Astrocyte (in vitro differentiated cells and primary cell): ENCODE measurements at regions not wholly inside any gene's neighbourhood (a gene's known extent, or its start where the extent isn't known, plus 50 kb on each side); places are given as distances from the start of the nearest gene placed in this dataset.

Source experiments
- DNase-seq: peaks from one replicate; pipeline ENCODE4 v3.0.0-alpha.2; 2010; ENCODE audit warnings: low read depth
- FAIRE-seq: peaks from 2 replicates; lab custom pipeline; 2011; peaks lifted over from hg19 to GRCh38; lab: Jason Lieb, UNC
- H2AFZ ChIP-seq: 2 replicates; pipeline ENCODE4 v1.6.0; 2012; ENCODE audit warnings: low read depth, low read length, inconsistent platforms
- H3K27ac ChIP-seq: 2 replicates; pipeline ENCODE4 v1.5.1; 2011; ENCODE audit warnings: low read depth, low read length, inconsistent platforms
- H3K27me3 ChIP-seq: 2 replicates; pipeline ENCODE4 v1.6.0; 2011; ENCODE audit warnings: low read length, inconsistent platforms; ENCODE audit not compliant: insufficient read depth
- H3K36me3 ChIP-seq: 2 replicates; pipeline ENCODE4 v1.5.1; 2011; ENCODE audit warnings: low read length, inconsistent platforms; ENCODE audit not compliant: insufficient read depth
- H3K4me1 ChIP-seq: 2 replicates; pipeline ENCODE4 v1.5.1; 2011; ENCODE audit warnings: low read length, inconsistent platforms; ENCODE audit not compliant: insufficient read depth
- H3K4me2 ChIP-seq: 2 replicates; pipeline ENCODE4 v1.6.0; 2012; ENCODE audit warnings: low read length, inconsistent platforms
- H3K4me3 ChIP-seq: 2 replicates; pipeline ENCODE4 v1.5.1; 2011; ENCODE audit warnings: low read depth, mild to moderate bottlenecking, low read length, inconsistent platforms; ENCODE audit not compliant: insufficient read depth
- H3K79me2 ChIP-seq: 2 replicates; pipeline ENCODE4 v1.6.0; 2012; ENCODE audit warnings: mild to moderate bottlenecking, low read length, inconsistent platforms; ENCODE audit not compliant: insufficient read depth
- H3K9ac ChIP-seq: 2 replicates; pipeline ENCODE4 v1.6.0; 2012; ENCODE audit warnings: mild to moderate bottlenecking, low read length, inconsistent platforms
- H3K9me3 ChIP-seq: 2 replicates; pipeline ENCODE4 v1.5.1; 2012; ENCODE audit warnings: low read depth, mild to moderate bottlenecking, low read length, inconsistent platforms; ENCODE audit not compliant: insufficient read depth
- H4K20me1 ChIP-seq: 2 replicates; pipeline ENCODE4 v1.6.0; 2012; ENCODE audit warnings: low read length, inconsistent platforms; ENCODE audit not compliant: insufficient read depth
- H3K27ac Mint-ChIP-seq: one replicate; pipeline ENCODE4 v1.8.0; 2021; ENCODE audit warnings: mild to moderate bottlenecking, mixed read lengths; ENCODE audit not compliant: unreplicated experiment
- H3K27me3 Mint-ChIP-seq: one replicate; pipeline ENCODE4 v1.8.0; 2021; ENCODE audit warnings: low read depth, mixed read lengths; ENCODE audit not compliant: unreplicated experiment
- H3K36me3 Mint-ChIP-seq: one replicate; pipeline ENCODE4 v1.8.0; 2021; ENCODE audit warnings: low read depth, mixed read lengths; ENCODE audit not compliant: unreplicated experiment
- H3K4me1 Mint-ChIP-seq: one replicate; pipeline ENCODE4 v1.8.0; 2021; ENCODE audit warnings: low read depth, mixed read lengths; ENCODE audit not compliant: unreplicated experiment
- H3K4me3 Mint-ChIP-seq: one replicate; pipeline ENCODE4 v1.8.0; 2021; ENCODE audit warnings: mild to moderate bottlenecking, moderate library complexity, mixed read lengths; ENCODE audit not compliant: unreplicated experiment
- H3K9me3 Mint-ChIP-seq: one replicate; pipeline ENCODE4 v1.8.0; 2021; ENCODE audit warnings: mild to moderate bottlenecking, mixed read lengths; ENCODE audit not compliant: unreplicated experiment
- EZH2 ChIP-seq: IDR thresholded peaks from 2 replicates; pipeline ENCODE4 v1.6.1; 2012; ENCODE audit warnings: mild to moderate bottlenecking, low read length, inconsistent platforms; ENCODE audit not compliant: insufficient read depth
- TF ChIP-seq, protein P1 (sequence below): IDR thresholded peaks from 2 replicates; pipeline ENCODE4 v1.5.1; 2011; ENCODE audit warnings: low read depth, mild to moderate bottlenecking, inconsistent platforms, low read length, moderate library complexity; ENCODE audit not compliant: insufficient read depth

DNA sequence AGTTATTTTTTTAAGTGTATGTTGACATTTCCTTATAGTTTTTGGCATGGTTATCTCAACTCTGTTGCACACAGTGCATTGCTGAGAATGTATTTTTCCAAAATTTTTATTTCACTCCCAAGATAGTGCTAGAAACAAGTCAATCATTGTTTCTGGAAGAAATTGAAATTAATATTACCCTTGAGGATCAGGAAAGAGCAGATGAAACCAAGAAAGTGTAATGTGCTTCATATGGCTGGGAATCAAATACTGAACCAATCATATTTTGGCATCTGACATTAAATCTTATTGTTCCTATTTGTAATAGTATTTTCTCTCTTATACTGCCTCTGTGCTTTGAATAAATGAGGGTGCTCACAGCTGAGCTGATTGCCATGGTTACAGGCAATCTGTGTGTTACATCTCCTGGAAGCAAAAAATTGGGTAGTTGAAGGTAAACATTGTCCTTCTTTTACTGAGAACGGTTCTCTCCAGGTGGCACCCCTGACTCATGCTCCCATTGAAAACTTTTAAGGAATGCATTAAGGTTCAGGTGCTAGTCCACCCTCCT, 358.2 kb upstream of the NR3C2 start:
- TF ChIP-seq EZH2: no peak
- TF ChIP-seq, protein P1, sequence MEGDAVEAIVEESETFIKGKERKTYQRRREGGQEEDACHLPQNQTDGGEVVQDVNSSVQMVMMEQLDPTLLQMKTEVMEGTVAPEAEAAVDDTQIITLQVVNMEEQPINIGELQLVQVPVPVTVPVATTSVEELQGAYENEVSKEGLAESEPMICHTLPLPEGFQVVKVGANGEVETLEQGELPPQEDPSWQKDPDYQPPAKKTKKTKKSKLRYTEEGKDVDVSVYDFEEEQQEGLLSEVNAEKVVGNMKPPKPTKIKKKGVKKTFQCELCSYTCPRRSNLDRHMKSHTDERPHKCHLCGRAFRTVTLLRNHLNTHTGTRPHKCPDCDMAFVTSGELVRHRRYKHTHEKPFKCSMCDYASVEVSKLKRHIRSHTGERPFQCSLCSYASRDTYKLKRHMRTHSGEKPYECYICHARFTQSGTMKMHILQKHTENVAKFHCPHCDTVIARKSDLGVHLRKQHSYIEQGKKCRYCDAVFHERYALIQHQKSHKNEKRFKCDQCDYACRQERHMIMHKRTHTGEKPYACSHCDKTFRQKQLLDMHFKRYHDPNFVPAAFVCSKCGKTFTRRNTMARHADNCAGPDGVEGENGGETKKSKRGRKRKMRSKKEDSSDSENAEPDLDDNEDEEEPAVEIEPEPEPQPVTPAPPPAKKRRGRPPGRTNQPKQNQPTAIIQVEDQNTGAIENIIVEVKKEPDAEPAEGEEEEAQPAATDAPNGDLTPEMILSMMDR: no peak
- H3K9me3 ChIP-seq: no peaks in the 10 kb centered on the region
- H3K4me2 ChIP-seq: no peak overlapping the region
- peaks cover 10% of the 10 kb centered on the region for H3K4me1 Mint-ChIP-seq
- FAIRE-seq: no peak
- H3K79me2 ChIP-seq: no peaks in the 10 kb centered on the region
- H3K4me3 Mint-ChIP-seq: no peak overlapping the region
- H3K27ac Mint-ChIP-seq: no peak overlapping the region
- H3K4me3 ChIP-seq: no peak overlapping the region
- no peak overlapping the region for H2AFZ ChIP-seq
- H3K27ac ChIP-seq: no peak overlapping the region
- H4K20me1 ChIP-seq: no peaks in the 10 kb centered on the region
- no peaks in the 10 kb centered on the region for H3K27me3 ChIP-seq
- DNase-seq: no peak
- peaks cover 3% of the 10 kb centered on the region for H3K4me1 ChIP-seq
- H3K9me3 Mint-ChIP-seq: no peaks in the 10 kb centered on the region
- no peaks in the 10 kb centered on the region for H3K36me3 Mint-ChIP-seq
- H3K27me3 Mint-ChIP-seq: no peaks in the 10 kb centered on the region
- no peak overlapping the region for H3K9ac ChIP-seq
- no peaks in the 10 kb centered on the region for H3K36me3 ChIP-seq

DNA sequence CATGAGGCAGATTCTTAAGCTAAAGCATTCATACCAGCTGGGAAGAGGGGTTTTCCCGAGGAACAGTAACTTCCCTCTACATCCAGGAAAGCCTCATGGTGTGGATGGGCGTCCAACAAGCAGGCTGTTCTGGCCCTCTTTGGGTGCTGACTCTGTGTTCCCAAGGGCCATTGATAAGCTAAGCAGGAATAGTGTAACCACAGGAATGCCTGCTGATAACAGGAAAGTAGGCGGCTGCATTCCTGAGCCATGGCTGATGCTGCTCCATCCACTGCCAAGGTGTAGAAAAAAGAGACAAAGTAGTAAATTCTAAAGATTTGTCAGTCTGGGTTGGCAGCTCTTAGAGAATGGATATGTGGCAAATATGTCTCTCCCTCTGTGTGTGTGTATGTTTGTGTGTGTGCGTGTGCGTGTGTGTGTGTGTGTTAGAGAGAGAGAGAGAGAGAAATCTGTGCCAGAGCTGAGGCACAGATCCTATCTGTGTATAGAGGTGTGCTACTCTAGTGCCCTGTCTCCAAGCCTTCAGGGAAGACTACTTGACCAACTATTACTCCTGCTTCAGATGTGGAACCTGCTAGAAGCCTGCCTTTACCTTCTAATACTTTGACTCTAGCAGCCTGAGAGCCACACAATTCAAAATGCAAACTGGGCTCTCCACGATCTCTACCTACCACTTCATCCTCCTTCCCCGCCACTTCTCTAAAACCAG, 353.1 kb upstream of the NR3C2 start:
- Histone ChIP-seq H2AFZ (no peak overlapping the region), H3K9me3 (no peaks in the 10 kb centered on the region), H3K79me2 (no peaks in the 10 kb centered on the region), H4K20me1 (no peaks in the 10 kb centered on the region), H3K9ac (no peak overlapping the region), H3K36me3 (no peaks in the 10 kb centered on the region), H3K27ac (peak overlapping the region; percentile 30), H3K4me2 (peak overlapping the region; percentile 63), H3K4me1 (peaks cover 14% of the 10 kb centered on the region), H3K27me3 (no peaks in the 10 kb centered on the region), H3K4me3 (no peak overlapping the region)
- DNase-seq (peak; percentile 90), FAIRE-seq (peak; percentile 43)
- Mint-ChIP-seq H3K4me1 (peaks cover 30% of the 10 kb centered on the region), H3K36me3 (no peaks in the 10 kb centered on the region), H3K4me3 (no peak overlapping the region), H3K27me3 (no peaks in the 10 kb centered on the region), H3K27ac (peak overlapping the region; percentile 8), H3K9me3 (no peaks in the 10 kb centered on the region)
- TF ChIP-seq, protein P1: no peak
- no peak for TF ChIP-seq EZH2

- Mint-ChIP-seq H3K4me3 (no peak overlapping the region), H3K27ac (no peak overlapping the region)
- H3K9ac ChIP-seq: no peak overlapping the region
Measured at GRCh38 chr4:148793221-148793620, 351.0 kb upstream of the NR3C2 start.

More at GRCh38 chr4:148793221-148793620, 351.0 kb upstream of the NR3C2 start:
- H3K36me3 ChIP-seq: no peaks in the 10 kb centered on the region
- TF ChIP-seq EZH2: no peak
- TF ChIP-seq, protein P1: no peak
- Mint-ChIP-seq H3K36me3 (no peaks in the 10 kb centered on the region), H3K27me3 (no peaks in the 10 kb centered on the region), H3K4me1 (peaks cover 35% of the 10 kb centered on the region), H3K9me3 (no peaks in the 10 kb centered on the region)
- H3K79me2 ChIP-seq: no peaks in the 10 kb centered on the region
- no peak for FAIRE-seq
- H4K20me1 ChIP-seq: no peaks in the 10 kb centered on the region
- no peak overlapping the region for H3K4me3 ChIP-seq
- no peaks in the 10 kb centered on the region for H3K27me3 ChIP-seq
- H3K4me2 ChIP-seq: no peak overlapping the region
- peaks cover 14% of the 10 kb centered on the region for H3K4me1 ChIP-seq
- H3K9me3 ChIP-seq: no peaks in the 10 kb centered on the region
- peak; percentile 27 for DNase-seq
- H3K27ac ChIP-seq: no peak overlapping the region
- no peak overlapping the region for H2AFZ ChIP-seq
